GM18520 (cell line): ENCODE measurements at regions not wholly inside any gene's neighbourhood (a gene's known extent, or its start where the extent isn't known, plus 50 kb on each side); places are given as distances from the start of the nearest gene placed in this dataset.

Source experiments
- ATAC-seq: cut with Tn5 transposase; IDR thresholded peaks from one replicate; pipeline ENCODE4 v1.9.1; 2021; ENCODE audit not compliant: unreplicated experiment

- ATAC-seq, result no peak
These were observed 64.8 kb upstream of the GK2 start for GRCh38 chr4:79472693-79473438.

GRCh38 chr4:79472036-79472435, 64.0 kb upstream of the GK2 start:
- no peak for ATAC-seq

- no peak for ATAC-seq
These were observed 63.3 kb upstream of the GK2 start for GRCh38 chr4:79471309-79471708.

DNA sequence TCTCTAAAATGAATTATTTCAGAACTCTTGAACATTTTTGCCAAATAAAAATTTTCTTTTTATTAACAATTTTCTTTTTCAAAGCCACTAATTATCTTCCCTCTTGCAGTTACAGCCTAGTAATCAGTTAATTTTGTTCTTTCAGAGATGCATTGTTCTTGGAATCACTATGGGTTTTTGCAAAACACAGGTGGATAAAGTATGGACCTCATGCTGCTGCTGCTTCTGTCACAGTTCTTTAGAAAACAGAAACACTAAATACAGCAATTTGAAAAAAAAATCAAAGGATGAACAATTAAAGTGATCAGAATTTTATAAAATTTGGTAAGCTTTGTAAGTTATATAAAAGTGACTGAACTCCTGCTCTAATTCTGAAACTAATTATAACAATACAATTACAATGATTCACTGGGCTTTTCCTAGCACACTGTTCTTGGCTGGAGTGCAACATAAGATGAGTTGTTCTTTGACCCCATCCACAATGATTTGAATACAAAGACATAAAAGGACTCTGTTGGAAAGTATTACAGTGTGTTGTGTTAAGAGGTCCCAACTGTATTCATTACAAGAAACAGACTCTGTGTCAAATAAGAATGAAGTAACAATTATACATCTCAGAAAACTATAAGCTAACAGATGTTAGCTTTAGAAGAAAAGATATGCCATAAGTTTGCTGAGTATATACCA, 59.4 kb upstream of the GK2 start:
- no peak for ATAC-seq

DNA sequence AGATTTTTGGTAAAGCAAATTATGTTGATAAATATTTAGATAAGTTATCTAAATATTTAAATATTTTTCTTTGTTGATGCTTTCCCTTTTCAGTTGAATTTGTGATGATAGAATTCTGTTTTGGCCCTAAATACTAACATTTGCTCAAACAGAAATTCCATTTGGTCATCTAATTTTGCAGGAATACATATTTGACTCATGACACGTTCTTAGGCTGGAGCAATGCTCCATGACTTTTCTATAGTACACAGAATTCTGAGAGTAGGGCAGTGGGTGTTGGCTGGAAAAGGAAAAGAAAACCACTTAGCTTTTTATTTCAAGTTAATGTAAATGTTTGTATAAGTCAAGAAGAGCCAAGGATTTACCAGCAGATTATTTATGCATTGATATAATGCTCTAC, 58.6 kb upstream of the GK2 start:
- ATAC-seq, result no peak
